HL-60/S4 treated with retinoic acid at 250 ng/mL for 4 days and 3 days (cell line): ENCODE measurements at regions not wholly inside any gene's neighbourhood (a gene's known extent, or its start where the extent isn't known, plus 50 kb on each side); places are given as distances from the start of the nearest gene placed in this dataset.

Source experiments
- in situ Hi-C: fragments of 300-500 bp; cut with MboI; formaldehyde crosslinking; loops from 2 replicates; pipeline ENCODE4 v1.7.0; 2022; ENCODE audit warnings: low sequenced_read_pairs

DNA sequence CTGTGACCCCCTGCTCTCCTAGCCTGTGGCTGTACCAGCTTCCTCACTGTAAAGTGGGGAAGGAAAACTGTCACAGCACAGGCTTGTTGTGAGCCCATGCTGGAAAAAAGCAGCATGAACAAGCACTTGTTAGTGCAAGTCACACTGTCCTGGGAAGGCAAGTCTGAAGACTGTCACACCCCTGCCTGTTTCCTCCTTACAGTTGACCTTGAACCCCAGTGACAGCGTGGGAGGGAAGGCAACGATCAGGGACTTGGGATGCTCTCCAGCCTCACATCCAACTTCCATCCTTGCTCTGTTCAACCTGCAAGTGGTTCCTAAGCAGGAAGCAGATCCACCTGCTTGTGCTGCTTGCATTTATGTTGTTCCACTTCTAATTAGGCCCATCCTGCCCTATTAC lies 311.3 kb upstream of the KLHL29 start:
- in situ Hi-C loops, result no loop called here

DNA sequence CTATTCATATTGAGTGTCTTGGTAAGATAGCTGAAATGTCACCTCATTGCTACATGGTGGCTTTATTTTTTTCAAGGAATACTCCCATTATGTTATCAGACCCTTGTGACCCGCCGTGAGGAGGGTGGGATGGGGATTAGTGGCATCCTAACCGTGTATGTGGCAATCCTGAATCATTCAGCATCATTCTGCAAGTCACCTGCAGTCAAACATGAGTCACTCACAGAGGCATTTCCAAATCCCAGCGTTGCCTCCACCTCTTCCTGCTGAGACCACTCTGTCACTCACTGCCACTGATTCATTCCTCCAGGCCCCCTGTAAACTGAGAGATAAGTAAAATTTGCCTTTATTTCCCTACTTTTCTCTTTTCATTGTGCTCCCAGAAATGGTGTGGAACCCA lies 307.4 kb upstream of the KLHL29 start:
- in situ Hi-C loops, result no loop called here

DNA sequence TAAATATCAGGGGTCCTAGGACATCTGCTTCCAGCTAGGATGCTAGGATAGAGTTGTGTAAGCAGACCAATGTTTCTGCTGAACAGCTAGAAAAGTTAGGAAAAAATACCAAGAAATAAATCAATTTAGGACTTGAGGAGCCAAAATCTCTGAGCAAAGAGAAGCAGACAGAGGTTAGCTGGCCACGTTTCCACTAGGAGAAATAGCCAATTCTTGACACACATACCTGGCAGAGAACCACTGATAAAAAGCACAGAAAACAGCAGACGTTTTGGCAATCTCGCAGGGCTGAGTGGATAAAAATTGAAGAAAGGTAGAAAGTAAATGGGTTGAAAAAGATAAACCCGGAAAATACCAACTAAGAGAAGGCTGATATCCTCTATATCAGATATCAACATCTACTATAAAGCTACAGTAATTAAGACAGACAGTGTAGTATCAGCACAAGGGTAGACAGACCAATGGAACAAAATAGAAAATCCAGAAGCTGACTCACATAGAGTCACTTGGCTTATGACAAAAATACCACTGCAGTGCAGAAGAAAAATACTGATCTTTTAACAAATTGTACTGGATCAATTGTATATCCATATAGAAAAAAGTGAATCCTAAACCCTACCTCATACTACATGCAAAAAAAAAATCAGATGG lies 306.1 kb upstream of the KLHL29 start:
- in situ Hi-C loops, result no loop called here

DNA sequence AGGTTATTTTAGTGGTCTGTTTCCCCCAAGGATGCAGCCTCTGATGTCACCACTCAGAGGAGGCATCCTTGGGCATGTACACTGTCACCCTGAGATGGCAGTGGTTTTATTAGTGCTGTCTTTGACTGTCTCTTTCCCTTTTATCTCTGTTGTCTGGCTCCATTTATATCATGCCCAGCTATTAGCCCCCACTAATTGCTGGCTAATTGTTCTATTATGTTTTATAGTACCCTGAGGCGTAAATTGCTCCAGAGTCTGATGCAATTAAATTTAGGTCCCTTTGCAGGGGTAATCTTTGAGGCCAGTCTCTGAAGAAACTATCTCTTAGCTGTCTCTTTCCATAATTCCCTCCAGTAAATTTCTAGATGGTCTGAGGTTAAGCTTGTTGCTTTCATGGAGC lies 301.0 kb upstream of the KLHL29 start:
- in situ Hi-C loops, result no loop called here

DNA sequence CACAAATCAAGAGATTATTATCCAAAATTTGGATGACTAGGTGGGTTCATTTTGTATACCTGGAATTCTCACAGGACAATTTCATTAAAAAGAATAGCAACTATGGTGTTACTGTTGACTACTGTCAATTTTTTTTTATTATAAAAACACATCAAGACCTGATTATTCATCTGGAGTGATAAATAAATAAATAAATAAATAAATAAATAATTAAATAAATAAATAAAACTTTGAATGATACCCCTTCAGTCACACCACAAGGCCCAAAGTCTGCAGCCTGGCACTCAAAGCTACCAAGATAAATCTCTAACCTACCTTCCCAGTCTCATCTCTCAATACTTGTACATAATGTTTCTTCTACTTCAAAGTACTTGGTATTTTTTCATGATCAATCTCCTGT lies 294.0 kb upstream of the KLHL29 start:
- in situ Hi-C loops, result no loop called here

DNA sequence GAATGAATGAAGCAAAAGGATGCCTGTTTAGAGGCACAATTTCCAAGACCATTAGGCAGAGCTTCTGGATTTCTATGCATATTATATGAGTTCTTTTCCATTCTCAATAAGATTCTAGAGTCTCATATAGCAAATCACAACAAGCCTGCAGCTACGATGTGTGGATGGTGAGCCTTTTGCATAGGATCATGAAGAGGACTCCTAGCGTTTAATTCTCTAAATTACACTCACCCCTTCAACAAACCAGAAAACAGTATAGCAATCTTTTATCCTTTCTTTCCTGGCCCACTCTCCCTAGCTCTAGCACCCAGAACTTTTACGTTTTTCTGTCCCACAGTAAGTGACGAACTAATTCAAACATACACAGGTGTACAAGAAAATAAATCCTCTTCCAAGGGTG lies 293.1 kb upstream of the KLHL29 start:
- in situ Hi-C loops, result no loop called here

DNA sequence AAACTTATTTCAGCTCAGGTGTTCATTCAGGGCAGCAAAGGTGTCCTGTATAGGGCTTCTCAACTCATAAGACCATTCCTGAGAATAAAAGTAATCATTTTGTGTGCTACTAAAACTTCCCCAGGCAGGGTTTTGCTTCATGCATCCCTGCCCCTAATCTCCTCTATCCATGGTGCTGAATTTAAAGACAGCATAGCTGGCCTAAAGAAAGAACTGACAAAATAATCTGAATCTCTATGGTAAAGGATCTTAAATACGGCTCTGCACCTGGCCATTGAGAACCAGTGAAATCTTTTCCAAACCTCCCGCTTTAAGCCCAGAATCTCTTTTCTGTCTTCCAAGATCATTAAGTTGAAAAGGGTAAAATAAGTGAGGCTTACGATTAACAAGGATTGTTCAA lies 292.1 kb upstream of the KLHL29 start:
- in situ Hi-C loops, result no loop called here

DNA sequence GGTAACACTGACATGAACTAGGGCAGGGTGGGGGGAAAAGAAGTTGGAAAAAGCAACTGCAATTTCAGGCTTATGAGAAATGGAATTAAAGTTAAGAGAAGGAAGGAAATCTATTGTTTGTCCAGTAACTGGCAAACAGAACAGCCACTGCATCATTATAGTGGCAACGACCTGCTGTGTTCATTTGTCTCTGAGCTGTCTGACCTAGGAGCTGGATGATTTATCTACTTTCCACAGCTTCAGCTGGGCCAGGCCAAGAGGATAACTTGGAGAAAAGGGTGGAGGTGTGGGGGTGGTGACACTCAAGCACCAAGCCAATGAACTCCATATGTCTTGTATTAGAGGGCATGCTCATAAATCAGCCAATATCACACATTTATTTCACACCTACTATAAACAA lies 291.5 kb upstream of the KLHL29 start:
- in situ Hi-C loops, result no loop called here

DNA sequence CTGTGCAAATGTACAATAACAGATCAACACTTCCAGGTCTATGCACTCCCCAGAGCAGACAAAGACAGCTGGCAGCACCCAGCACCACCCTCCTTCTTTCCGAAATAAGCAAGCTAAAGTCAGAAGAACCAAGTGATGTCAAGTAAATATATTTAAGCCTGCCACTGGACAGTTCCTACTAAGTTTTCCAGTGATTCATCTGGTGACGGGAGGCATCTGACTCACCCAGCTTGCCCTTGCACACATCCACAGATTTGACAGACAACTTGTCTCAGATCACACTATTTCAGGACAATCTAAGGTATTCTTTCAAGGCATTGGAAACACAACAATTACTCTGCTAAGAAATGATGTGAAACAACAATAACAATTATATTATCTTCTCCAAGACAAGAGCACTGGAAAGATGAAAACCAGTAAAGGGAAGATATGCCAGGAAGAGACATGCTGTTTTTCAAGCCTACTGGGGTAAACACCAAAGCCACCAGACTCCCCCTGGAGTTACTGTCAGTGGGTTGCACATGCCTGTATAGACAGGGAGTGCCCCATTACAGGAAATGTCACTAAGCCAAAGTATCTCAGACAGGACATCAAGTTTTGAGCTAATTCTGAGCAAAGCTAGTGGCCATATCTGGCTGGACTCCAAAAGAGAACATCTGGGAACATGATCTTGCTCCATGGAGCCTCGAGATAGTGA lies 287.9 kb upstream of the KLHL29 start:
- in situ Hi-C loops, result no loop called here

DNA sequence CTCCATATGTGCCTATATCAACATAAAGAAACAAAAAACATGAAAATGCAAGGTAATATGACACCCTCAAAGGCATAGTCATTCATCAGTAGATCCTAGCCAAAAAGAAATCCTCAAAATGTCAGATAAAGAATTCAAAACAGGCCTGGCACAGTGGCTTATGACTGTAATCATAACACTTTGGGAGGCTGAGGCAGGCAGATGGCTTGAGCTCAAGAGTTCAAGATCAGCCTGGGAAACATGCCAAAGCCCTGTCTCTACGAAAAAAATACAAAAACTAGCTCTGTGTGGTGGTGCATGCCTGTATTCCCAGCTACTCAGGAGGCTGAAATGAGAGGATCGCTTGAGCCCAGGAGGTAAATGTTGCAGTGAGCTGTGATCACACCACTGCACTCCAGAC lies 284.6 kb upstream of the KLHL29 start:
- in situ Hi-C loops, result no loop called here

DNA sequence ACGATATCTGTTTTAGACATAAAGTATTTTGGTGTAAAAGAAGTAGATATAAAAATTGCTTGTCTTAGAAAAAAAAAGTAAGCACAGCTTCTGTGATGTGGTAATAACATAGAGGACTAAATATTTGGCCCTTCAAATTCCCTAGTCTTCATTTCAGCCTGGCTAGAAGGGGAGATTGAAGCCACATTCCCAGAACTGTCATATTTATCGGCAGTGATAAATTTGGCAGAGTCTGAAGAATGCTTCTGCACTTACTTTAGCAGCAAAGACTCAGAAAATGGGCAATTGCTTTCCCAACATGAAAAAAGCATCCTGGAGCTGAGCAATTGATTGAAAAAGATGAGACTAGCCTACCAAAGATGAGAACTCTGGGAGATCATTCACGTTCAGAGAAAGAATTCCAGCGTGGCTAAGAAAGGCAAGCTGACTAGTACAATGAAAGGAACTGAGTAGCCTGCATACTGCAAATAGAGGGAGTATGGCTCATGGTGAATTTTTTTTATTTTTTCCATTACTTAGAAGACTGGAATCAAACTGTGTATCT lies 278.7 kb upstream of the KLHL29 start:
- in situ Hi-C loops, result no loop called here

DNA sequence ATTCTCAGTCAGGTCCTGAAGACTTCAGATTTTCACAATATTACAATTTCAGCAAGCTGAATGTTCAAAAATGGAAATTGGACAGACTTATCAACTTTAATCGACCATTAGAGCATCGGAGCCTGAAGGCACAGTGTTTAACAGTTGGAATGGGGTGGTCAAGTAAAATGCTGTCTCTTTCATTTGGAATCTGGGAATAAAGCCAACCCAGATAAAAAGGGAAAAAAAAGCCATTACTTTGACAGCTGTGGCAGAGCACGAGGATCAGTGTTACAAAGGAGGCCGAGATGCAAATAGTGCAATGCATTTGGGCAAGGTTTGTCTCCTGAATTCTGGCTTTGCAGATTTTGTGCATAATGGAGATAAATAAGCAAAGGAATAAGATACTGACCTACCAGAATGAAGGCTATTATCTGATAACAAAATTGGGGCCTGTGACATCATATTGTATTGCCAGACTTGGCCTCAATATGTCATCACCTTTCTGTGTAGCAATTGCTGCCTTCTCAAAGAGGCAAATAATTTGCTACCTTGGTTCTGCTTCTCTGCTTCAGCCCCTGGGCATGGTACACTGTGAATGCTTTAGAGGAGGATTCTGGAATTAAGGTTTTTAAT lies 277.5 kb upstream of the KLHL29 start:
- in situ Hi-C loops, result no loop called here

DNA sequence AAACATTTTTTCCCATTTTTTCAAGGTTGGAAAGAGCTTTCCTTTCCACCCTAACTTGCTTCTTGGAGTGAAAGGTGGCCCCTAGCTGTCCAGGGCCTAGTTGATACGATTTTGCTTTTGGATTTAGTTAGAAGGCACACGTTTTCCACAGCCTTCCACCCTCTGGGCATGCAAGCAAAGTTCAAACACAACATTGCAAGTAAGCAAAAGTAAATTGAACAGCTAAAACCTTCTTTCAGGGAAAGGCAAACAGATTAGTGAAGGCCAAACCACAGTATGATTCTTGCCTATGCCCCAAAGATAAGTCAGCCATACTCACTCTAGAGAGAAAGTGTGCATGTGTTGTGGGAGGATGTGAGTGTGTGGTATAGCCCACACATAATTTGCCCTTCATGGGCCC lies 273.7 kb upstream of the KLHL29 start:
- in situ Hi-C loops, result no loop called here

DNA sequence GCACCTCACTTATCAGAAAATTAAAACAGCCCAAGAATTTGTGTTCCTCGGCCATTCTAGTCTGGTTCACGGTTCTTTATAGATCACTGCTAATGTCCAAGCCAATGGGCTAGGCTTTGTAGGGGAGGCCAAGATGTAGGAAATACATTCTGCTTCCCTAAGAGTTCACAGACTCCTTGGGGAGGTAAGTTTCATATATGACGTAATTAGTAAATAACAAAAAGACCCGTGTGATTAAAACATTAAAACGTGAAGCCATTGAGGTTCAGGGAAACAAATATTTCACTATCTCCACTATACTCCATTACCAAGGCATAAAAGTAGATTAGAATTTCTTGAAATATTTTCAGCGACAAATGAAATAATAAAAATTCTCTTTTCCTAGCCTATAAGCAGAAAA lies 272.5 kb upstream of the KLHL29 start:
- in situ Hi-C loops, result no loop called here

DNA sequence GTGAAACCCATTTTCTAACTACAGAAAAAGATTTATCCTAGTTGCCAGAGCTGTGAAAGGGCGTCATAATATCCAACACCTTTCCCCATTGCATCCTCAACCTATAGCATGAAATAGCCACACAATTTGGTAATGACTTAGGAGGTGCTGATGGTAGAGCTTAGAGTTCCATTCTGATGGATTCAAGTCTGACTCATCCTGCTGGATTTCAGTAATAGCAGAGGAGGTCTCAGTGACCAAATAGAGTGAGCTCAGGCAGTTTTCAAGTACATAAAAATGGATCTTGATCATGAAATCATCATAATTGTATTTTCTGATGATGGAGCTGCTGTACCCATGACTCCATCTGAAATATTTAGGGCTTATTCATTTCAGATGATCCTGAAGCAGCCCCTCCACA lies 270.7 kb upstream of the KLHL29 start:
- in situ Hi-C loops, result no loop called here

DNA sequence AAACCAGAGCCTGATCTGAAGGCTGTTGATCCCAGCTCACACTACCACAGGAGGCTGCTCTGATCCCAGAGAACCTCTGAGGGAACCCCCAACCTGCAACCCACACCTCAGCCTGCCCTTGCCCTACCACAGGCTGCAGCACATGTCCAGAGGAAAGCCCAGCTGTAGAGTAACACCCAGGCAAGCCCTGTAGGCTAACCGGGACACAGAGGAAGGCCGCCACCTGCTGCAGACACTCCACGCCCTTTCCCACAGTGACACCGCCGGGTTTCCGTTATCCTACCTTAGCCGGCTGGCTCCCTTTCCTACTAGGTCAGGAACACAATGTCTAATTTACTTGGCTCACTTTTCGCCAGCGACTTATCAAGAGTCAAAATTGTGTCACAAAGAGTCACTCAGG lies 266.7 kb upstream of the KLHL29 start:
- in situ Hi-C loops, result no loop called here

DNA sequence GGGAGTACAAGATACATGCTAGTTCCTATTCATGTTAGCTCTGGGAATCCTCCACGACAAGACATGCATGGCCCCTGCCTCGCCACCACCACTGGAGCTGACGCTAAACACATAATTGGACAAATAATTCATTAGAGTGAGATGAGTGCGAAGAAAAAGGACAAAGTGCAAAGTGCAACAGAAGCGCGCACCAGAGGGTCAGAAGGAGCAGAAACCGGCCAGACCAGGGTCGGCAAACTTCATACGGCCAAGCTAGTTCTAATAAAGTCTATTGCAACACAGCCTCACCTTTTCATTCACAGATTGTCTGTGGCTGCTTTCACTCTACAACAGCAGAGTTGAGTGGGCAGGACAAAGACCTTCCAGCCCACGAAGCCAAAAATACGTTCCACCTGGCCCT lies 266.1 kb upstream of the KLHL29 start:
- in situ Hi-C loops, result no loop called here

DNA sequence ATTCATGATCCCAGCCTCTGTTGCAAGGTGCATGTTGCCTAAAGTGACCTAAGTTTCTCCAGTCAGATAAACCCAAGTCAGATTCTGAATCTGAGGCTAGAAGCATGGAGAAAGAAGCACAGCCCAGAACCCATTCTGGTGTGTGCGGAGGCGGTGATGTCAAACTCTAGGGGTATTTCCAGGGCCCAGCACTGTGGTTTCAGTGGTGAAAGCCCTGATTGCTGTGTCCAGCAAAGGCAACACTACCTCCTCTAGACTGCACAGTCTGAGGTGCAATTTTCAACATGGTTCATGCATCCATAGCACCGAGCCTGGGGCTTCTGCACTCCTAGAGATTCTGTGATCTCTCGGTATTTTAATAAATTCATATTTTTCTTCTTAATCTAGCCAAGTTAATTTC lies 264.8 kb upstream of the KLHL29 start:
- in situ Hi-C loops, result no loop called here

DNA sequence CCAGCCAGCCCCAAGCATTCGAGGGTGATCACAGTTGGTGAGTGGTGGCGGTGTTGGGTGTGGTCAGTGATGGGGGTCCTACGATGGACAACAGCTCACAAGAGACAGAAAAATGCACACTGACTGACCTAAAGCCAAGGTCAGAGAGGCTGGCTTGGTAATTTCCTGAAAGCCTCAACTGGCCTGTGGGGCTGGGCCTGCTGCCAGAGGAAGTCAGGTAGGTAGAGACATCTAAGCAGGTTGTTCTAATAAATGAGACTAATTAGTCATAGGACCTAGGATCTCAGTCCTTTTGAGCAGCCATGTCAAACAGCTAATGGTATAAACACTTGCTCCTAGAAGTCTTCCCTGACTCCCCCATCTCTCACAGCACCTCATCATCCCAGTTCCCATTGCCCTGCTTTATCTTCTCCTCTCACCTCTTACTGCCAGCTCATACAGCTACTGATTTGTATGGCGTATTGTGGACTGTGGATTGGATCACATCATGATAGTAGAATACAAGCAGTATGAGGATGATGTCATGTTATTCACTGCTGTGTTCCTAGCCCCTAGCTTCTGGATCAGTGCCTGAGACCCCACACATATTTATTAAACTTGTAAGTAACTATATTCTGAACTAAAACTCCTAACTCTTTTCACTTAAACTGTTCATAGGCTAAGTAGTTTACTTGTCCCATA lies 262.9 kb upstream of the KLHL29 start:
- in situ Hi-C loops, result no loop called here

DNA sequence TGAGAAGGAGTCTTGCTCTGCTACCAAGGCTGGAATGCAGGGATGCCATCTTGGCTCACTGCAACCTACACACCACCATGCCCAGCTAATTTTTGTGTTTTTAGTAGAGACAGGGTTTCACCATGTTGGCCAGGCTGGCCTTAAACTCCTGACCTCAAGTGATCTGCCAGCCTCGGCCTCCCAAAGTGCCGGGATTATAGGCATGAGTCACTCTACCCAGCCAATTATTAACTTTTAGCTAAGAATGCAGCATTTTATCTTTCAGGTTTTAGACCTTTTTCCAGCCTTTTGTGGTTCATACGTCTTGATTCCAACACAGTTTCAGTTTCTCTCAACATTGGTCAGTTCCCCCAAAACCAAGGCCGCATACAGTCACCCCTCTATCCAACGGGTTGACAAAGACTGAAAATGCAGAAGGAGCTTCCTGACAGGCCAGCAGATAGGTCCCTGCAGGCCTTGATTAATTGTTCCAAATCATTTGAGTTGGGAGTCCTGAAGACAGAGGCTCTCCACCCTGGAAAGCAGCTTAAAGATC lies 262.2 kb upstream of the KLHL29 start:
- in situ Hi-C loops, result no loop called here

DNA sequence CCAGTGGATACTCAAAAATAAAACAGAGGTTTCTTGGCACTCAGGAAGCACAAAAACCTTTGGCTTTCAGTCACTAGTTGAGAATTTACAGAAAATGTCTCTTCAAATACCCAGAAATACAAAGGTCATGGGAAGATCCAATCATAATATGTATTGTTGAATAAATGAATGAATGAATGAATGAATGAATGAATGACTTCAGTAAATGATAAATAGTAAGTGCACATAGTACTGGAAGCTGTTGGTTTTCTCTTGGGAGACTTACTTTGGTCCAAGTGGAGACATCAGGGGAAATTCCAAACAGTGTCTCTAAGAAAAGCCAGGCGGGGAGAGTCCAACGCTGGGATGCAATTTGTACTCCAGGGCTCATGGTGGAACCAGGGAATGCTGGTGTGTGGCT lies 261.3 kb upstream of the KLHL29 start:
- in situ Hi-C loops, result no loop called here
